ENCODE measurements at regions not wholly inside any gene's neighbourhood (a gene's known extent, or its start where the extent isn't known, plus 50 kb on each side); places are given as distances from the start of the nearest gene placed in this dataset.

DNA sequence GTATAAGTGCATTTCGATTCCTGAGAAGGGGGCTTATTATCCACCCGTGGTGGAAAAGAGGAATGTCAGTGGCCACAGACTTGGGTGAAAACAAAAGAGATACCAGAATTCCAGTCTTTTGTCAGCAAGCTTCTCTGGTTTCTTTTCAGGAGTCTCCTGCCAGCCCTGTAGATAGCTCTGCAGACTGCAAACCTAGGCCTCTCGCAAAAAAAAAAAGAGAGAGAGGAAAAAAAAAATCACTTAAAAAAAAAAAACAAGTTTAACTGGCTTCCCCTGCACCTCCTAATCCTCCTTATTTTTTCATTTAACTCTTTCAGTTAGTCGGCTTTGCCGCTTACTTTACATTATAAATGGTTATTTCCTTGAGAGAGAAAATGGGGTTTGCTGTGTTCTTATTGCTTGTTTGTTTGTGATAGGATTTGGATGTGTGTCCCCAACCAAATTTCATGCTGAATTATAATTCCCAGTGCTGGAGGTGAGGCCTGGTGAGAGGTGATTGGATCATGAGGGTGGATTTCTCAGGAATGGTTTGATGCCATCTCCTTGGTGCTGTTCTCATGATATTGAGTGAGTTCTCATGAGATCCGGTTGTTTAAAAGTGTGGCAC lies 170.0 kb downstream of the BCL11B start:
- 35% methylated on average over 6 of the region's 6 CpGs for WGBS
- no peak for TF ChIP-seq POLR2A (IDR thresholded peaks at IDR 0.05)
- TF ChIP-seq, protein P1, sequence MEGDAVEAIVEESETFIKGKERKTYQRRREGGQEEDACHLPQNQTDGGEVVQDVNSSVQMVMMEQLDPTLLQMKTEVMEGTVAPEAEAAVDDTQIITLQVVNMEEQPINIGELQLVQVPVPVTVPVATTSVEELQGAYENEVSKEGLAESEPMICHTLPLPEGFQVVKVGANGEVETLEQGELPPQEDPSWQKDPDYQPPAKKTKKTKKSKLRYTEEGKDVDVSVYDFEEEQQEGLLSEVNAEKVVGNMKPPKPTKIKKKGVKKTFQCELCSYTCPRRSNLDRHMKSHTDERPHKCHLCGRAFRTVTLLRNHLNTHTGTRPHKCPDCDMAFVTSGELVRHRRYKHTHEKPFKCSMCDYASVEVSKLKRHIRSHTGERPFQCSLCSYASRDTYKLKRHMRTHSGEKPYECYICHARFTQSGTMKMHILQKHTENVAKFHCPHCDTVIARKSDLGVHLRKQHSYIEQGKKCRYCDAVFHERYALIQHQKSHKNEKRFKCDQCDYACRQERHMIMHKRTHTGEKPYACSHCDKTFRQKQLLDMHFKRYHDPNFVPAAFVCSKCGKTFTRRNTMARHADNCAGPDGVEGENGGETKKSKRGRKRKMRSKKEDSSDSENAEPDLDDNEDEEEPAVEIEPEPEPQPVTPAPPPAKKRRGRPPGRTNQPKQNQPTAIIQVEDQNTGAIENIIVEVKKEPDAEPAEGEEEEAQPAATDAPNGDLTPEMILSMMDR (IDR thresholded peaks at IDR 0.05): no peak
- TF ChIP-seq POLR2AphosphoS5 (IDR thresholded peaks at IDR 0.05): no peak
- Histone ChIP-seq H3K27ac (no peak overlapping the region), H3K4me3 (no peak overlapping the region), H3K9me3 (no peaks in the 10 kb centered on the region), H3K27me3 (replicated peaks; ENCODE audit: insufficient read depth) (no peaks in the 10 kb centered on the region), H3K36me3 (no peaks in the 10 kb centered on the region), H3K4me1 (replicated peaks) (no peaks in the 10 kb centered on the region)
- no peak for DNase-seq (ENCODE audit: low spot score)
- intact Hi-C loops (cut with DNase I): no loop called here

DNA sequence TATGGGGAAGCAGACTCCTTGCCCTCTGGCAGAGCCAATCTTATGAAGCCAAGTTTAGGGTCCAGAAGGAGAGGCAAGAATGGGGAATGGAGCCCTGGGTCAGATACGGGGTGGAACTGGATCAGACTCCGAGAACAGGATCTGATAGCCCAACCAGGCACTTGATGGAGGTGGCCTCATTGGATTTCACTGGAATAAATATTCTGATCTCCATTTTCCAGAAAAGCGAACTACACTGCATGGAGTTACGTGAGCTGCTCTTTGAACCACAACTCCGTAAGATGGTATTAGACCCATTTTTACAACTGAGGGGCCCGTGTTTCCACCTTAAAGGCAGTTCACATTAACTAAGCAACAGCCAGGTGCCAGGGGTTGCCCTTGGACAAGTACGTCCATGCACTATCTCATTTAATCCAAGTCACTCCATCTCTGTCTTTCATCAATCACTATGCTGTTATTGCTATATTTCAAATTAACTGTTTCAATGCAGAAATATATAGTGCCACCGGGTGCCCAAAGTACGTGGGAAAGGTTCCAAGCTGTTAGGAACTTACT lies 155.2 kb downstream of the BCL11B start:
- Histone ChIP-seq H3K4me1 (replicated peaks) (no peaks in the 10 kb centered on the region), H3K36me3 (no peaks in the 10 kb centered on the region), H3K27ac (no peak overlapping the region), H3K4me3 (no peak overlapping the region), H3K27me3 (replicated peaks; ENCODE audit: insufficient read depth) (peaks cover 7% of the 10 kb centered on the region), H3K9me3 (no peaks in the 10 kb centered on the region)
- TF ChIP-seq POLR2A (IDR thresholded peaks at IDR 0.05): no peak
- TF ChIP-seq, protein P1 (IDR thresholded peaks at IDR 0.05): no peak
- TF ChIP-seq POLR2AphosphoS5 (IDR thresholded peaks at IDR 0.05): no peak
- WGBS: 84% methylated on average over 9 of the region's 9 CpGs
- no peak for DNase-seq (ENCODE audit: low spot score)
- intact Hi-C loops (cut with DNase I): no loop called here

DNA sequence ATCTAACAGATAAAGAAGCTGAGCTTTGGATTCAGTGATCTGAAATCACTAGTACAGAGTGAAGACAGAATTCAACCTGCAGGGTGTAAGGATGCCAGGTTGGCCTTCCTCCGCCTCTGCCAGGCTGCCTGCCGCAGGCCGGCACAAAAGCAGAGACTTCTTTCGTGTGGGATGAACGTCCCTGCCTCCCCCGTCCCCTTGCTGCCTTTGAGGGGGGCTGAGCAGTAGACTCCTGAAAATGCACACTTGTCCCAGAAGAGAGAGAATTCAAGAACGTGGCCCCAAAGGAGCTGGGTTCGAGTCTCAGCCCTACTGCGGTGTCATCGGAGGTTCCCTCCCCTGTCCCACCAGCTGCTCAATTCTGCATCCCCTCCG lies 154.3 kb downstream of the BCL11B start:
- H3K9me3 ChIP-seq: no peaks in the 10 kb centered on the region
- no peak overlapping the region for H3K4me3 ChIP-seq
- WGBS: 70% methylated on average over 11 of the region's 11 CpGs
- no peak for DNase-seq (ENCODE audit: low spot score)
- TF ChIP-seq POLR2AphosphoS5 (IDR thresholded peaks at IDR 0.05): no peak
- TF ChIP-seq, protein P1 (IDR thresholded peaks at IDR 0.05): no peak
- no peak for TF ChIP-seq POLR2A (IDR thresholded peaks at IDR 0.05)
- no peak overlapping the region for H3K27ac ChIP-seq
- intact Hi-C loops (cut with DNase I): no loop called here
- no peaks in the 10 kb centered on the region for H3K4me1 ChIP-seq (replicated peaks)
- H3K36me3 ChIP-seq: no peaks in the 10 kb centered on the region
- H3K27me3 ChIP-seq (replicated peaks; ENCODE audit: insufficient read depth): peaks cover 7% of the 10 kb centered on the region

DNA sequence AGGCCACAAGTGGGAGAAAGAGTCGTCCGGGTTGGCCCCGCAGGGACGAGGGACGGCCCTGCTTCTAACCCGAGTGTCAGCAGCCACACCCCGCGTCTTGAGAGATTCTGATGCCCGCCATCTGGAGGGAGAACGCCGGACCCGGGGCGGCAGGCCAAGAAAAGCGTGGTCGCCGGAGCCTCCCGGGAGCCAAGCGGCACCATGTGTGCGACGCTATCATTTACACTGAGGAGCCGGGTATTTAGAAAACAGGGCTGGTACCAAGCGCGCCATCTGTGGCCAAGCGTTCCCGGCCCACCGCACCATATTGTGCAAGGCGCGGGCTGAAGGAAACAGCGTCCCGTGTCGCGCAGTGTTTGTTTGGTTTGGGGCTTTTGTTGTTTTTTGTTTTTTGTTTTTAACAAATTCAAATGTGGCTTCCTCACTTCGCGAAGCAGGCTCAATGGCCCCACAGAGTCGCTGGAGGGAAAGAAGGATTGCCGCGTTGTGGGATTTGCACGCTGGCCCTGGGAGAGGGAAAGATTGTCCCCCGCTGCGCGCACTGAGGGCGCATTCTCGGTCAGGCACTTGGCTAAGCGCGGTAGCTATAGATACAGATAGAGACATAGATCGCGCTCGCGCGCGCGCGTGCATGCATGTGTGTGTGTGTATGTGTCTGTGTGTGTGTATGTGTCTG lies 153.8 kb downstream of the BCL11B start:
- TF ChIP-seq POLR2A (IDR thresholded peaks at IDR 0.05) (no peak), POLR2AphosphoS5 (IDR thresholded peaks at IDR 0.05) (no peak)
- TF ChIP-seq, protein P1 (IDR thresholded peaks at IDR 0.05): no peak
- no peak for DNase-seq (ENCODE audit: low spot score)
- H3K4me3 ChIP-seq: no peak overlapping the region
- H3K4me1 ChIP-seq (replicated peaks): no peaks in the 10 kb centered on the region
- whole genome bisulfite sequencing: 24% methylated on average over 53 of the region's 53 CpGs
- intact Hi-C loops (cut with DNase I): no loop called here
- peaks cover 7% of the 10 kb centered on the region for H3K27me3 ChIP-seq (replicated peaks; ENCODE audit: insufficient read depth)
- H3K27ac ChIP-seq: no peak overlapping the region
- no peaks in the 10 kb centered on the region for H3K36me3 ChIP-seq
- H3K9me3 ChIP-seq: no peaks in the 10 kb centered on the region

DNA sequence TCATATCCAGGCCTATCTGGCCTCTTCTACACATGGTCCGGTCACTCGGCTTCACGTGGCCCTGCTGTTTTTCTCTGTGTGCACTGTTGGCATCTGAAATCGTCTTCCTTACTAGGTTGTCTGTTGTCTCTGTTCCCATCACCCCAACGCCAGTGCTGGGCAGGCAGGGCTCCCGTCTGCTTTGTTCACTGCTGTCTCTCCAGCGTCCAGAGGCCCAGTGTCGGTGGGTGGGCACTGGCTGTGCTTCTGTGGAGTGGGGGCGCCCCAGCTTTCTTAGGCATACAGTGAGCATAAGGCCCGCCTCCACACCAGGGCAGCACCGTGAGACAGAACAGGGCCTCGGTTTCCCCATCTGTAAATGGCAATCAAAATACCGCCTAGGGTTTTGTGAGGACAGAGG lies 153.1 kb downstream of the BCL11B start:
- TF ChIP-seq, protein P1 (IDR thresholded peaks at IDR 0.05): no peak
- TF ChIP-seq POLR2A (IDR thresholded peaks at IDR 0.05) (no peak), POLR2AphosphoS5 (IDR thresholded peaks at IDR 0.05) (no peak)
- H3K27ac ChIP-seq: no peak overlapping the region
- H3K9me3 ChIP-seq: no peaks in the 10 kb centered on the region
- H3K36me3 ChIP-seq: no peaks in the 10 kb centered on the region
- no peak for DNase-seq (ENCODE audit: low spot score)
- no peaks in the 10 kb centered on the region for H3K4me1 ChIP-seq (replicated peaks)
- H3K4me3 ChIP-seq: no peak overlapping the region
- intact Hi-C loops (cut with DNase I): no loop called here
- peaks cover 7% of the 10 kb centered on the region for H3K27me3 ChIP-seq (replicated peaks; ENCODE audit: insufficient read depth)
- 66% methylated on average over 13 of the region's 13 CpGs for WGBS

Measured in prostate gland (tissue), 2 donors.